ENCODE measurements at regions not wholly inside any gene's neighbourhood (a gene's known extent, or its start where the extent isn't known, plus 50 kb on each side); places are given as distances from the start of the nearest gene placed in this dataset.

- peak; percentile 26 for TF ChIP-seq CTCF (conservative IDR thresholded peaks at IDR 0.05)
- TF ChIP-seq ZFX (IDR thresholded peaks at IDR 0.05) = no peak
These were observed 243.0 kb upstream of the CDH18 start for GRCh38 chr5:20231040-20231439.

Data from C4-2B (cell line).